ENCODE measurements at regions not wholly inside any gene's neighbourhood (a gene's known extent, or its start where the extent isn't known, plus 50 kb on each side); places are given as distances from the start of the nearest gene placed in this dataset.

GRCh38 chr12:86414201-86414600, 158.0 kb upstream of the MGAT4C start:
- Histone ChIP-seq H2AFZ (replicated peaks) (no peak overlapping the region), H3K36me3 (no peaks in the 10 kb centered on the region), H3K4me3 (no peak overlapping the region), H3K9ac (no peak overlapping the region), H3K27me3 (no peaks in the 10 kb centered on the region), H3K4me2 (no peak overlapping the region), H3K9me3 (ENCODE audit: low read depth) (no peaks in the 10 kb centered on the region), H3K4me1 (no peaks in the 10 kb centered on the region), H3K27ac (no peak overlapping the region), H3K79me2 (ENCODE audit: low read depth) (no peaks in the 10 kb centered on the region), H3F3A (ENCODE audit: low read depth) (no peaks in the 10 kb centered on the region), H4K20me1 (ENCODE audit: low read depth) (no peaks in the 10 kb centered on the region)
- TF ChIP-seq CTCF (IDR thresholded peaks at IDR 0.05): no peak
- TF ChIP-seq EZH2 (IDR thresholded peaks at IDR 0.05): no peak
- TF ChIP-seq EZH2phosphoT487 (IDR thresholded peaks at IDR 0.05): no peak
- H3K36me3 Mint-ChIP-seq: peaks cover 4% of the 10 kb centered on the region
- no peaks in the 10 kb centered on the region for H3K4me1 Mint-ChIP-seq
- peaks cover 18% of the 10 kb centered on the region for H3K9me3 Mint-ChIP-seq
- H3K27ac Mint-ChIP-seq: no peak overlapping the region
- H3K4me3 Mint-ChIP-seq: no peak overlapping the region
- no peak for DNase-seq (ENCODE audit: low spot score)
- peaks cover 2% of the 10 kb centered on the region for H3K27me3 Mint-ChIP-seq (ENCODE audit: insufficient read depth, low read depth)

- Histone ChIP-seq H4K20me1 (ENCODE audit: low read depth) (no peaks in the 10 kb centered on the region), H3K79me2 (ENCODE audit: low read depth) (no peaks in the 10 kb centered on the region), H3K4me1 (no peaks in the 10 kb centered on the region), H3K4me2 (no peak overlapping the region), H3F3A (ENCODE audit: low read depth) (no peaks in the 10 kb centered on the region), H3K27me3 (no peaks in the 10 kb centered on the region), H3K9me3 (ENCODE audit: low read depth) (no peaks in the 10 kb centered on the region), H3K27ac (no peak overlapping the region), H2AFZ (replicated peaks) (no peak overlapping the region), H3K9ac (no peak overlapping the region), H3K36me3 (no peaks in the 10 kb centered on the region), H3K4me3 (no peak overlapping the region)
- TF ChIP-seq EZH2 (IDR thresholded peaks at IDR 0.05): no peak
- no peak for TF ChIP-seq EZH2phosphoT487 (IDR thresholded peaks at IDR 0.05)
- TF ChIP-seq CTCF (IDR thresholded peaks at IDR 0.05): no peak
- no peak for DNase-seq (ENCODE audit: low spot score)
- Mint-ChIP-seq H3K4me1 (no peaks in the 10 kb centered on the region), H3K4me3 (no peak overlapping the region), H3K27me3 (ENCODE audit: insufficient read depth, low read depth) (peaks cover 2% of the 10 kb centered on the region), H3K9me3 (peaks cover 19% of the 10 kb centered on the region), H3K27ac (no peak overlapping the region), H3K36me3 (peaks cover 4% of the 10 kb centered on the region)
Observed at GRCh38 chr12:86411710-86412109, 155.5 kb upstream of the MGAT4C start.

GRCh38 chr12:86407620-86408208, 151.5 kb upstream of the MGAT4C start:
- Histone ChIP-seq H3F3A (ENCODE audit: low read depth) (no peaks in the 10 kb centered on the region), H3K79me2 (ENCODE audit: low read depth) (no peaks in the 10 kb centered on the region), H3K36me3 (no peaks in the 10 kb centered on the region), H3K4me3 (no peak overlapping the region), H3K9me3 (ENCODE audit: low read depth) (no peaks in the 10 kb centered on the region), H3K4me1 (no peaks in the 10 kb centered on the region), H3K27ac (no peak overlapping the region), H3K4me2 (no peak overlapping the region), H3K27me3 (no peaks in the 10 kb centered on the region), H2AFZ (replicated peaks) (no peak overlapping the region), H4K20me1 (ENCODE audit: low read depth) (no peaks in the 10 kb centered on the region), H3K9ac (no peak overlapping the region)
- DNase-seq (ENCODE audit: low spot score): no peak
- Mint-ChIP-seq H3K4me1 (no peaks in the 10 kb centered on the region), H3K27ac (no peak overlapping the region), H3K4me3 (no peak overlapping the region), H3K36me3 (peaks cover 4% of the 10 kb centered on the region), H3K9me3 (peaks cover 19% of the 10 kb centered on the region), H3K27me3 (ENCODE audit: insufficient read depth, low read depth) (peaks cover 2% of the 10 kb centered on the region)
- no peak for TF ChIP-seq EZH2 (IDR thresholded peaks at IDR 0.05)
- no peak for TF ChIP-seq CTCF (IDR thresholded peaks at IDR 0.05)
- TF ChIP-seq EZH2phosphoT487 (IDR thresholded peaks at IDR 0.05): no peak
